OCI-LY3 (cell line): ENCODE measurements at regions not wholly inside any gene's neighbourhood (a gene's known extent, or its start where the extent isn't known, plus 50 kb on each side); places are given as distances from the start of the nearest gene placed in this dataset.

Experiments used
- H2AFZ ChIP-seq: fragments of 200-600, 300-600 bp; shearing (Covaris generic); 2 replicates; pipeline ENCODE4 v1.6.0; 2014; ENCODE audit warnings: antibody characterized with exemption, low read depth, low read length
- H3K27ac ChIP-seq: fragments of 200-600, 300-600 bp; sonication (generic); 2 replicates; pipeline ENCODE4 v1.5.1; 2014; ENCODE audit warnings: mild to moderate bottlenecking, low read length, moderate library complexity, mixed read lengths
- H3K27me3 ChIP-seq: fragments of 200-600, 300-600 bp; sonication (generic); 2 replicates; pipeline ENCODE4 v1.6.1; 2014; ENCODE audit warnings: low read depth, low read length, mixed read lengths
- H3K36me3 ChIP-seq: fragments of 200-600, 300-600 bp; sonication (generic); replicated peaks from 2 replicates; pipeline ENCODE3; 2014; ENCODE audit warnings: low read depth, low read length, mixed read lengths
- H3K4me1 ChIP-seq: fragments of 300-600, 200-600 bp; sonication (generic); 2 replicates; pipeline ENCODE4 v1.6.1; 2014; ENCODE audit warnings: low read length, mixed read lengths
- H3K4me2 ChIP-seq: fragments of 200-600, 300-600 bp; sonication (generic); 2 replicates; pipeline ENCODE4 v1.6.1; 2014; ENCODE audit warnings: low read length, mixed read lengths
- H3K4me3 ChIP-seq: fragments of 300-600, 200-600 bp; sonication (generic); 2 replicates; pipeline ENCODE4 v1.5.1; 2014; ENCODE audit warnings: antibody characterized with exemption, mild to moderate bottlenecking, low read length, moderate library complexity
- H3K79me2 ChIP-seq: fragments of 300-600, 200-600 bp; shearing (Covaris generic); 2 replicates; pipeline ENCODE4 v1.6.1; 2014; ENCODE audit warnings: mild to moderate bottlenecking, low read length, mixed read lengths
- H3K9ac ChIP-seq: fragments of 300-600, 200-600 bp; shearing (Covaris generic); 2 replicates; pipeline ENCODE4 v1.6.0; 2014; ENCODE audit warnings: mild to moderate bottlenecking, low read length, moderate library complexity
- H3K9me3 ChIP-seq: fragments of 200-600, 300-600 bp; shearing (Covaris generic); 2 replicates; pipeline ENCODE4 v1.6.1; 2014; ENCODE audit warnings: low read length, mixed read lengths; ENCODE audit not compliant: insufficient read depth
- H4K20me1 ChIP-seq: fragments of 200-600, 300-600 bp; sonication (generic); 2 replicates; pipeline ENCODE4 v1.6.1; 2016; ENCODE audit warnings: low read length, mixed read lengths; ENCODE audit not compliant: insufficient read depth
- CTCF ChIP-seq: fragments of 200-600, 300-600 bp; sonication (generic); IDR thresholded peaks from 2 replicates; pipeline ENCODE4 v1.5.1; 2014; ENCODE audit warnings: antibody characterized with exemption, low read length, low read depth
- EZH2phosphoT487 ChIP-seq: fragments of 200-600 bp; shearing (Covaris generic); IDR thresholded peaks from 2 replicates; pipeline ENCODE4 v1.6.1; 2018; ENCODE audit warnings: antibody characterized with exemption, mixed run types, low read depth

DNA sequence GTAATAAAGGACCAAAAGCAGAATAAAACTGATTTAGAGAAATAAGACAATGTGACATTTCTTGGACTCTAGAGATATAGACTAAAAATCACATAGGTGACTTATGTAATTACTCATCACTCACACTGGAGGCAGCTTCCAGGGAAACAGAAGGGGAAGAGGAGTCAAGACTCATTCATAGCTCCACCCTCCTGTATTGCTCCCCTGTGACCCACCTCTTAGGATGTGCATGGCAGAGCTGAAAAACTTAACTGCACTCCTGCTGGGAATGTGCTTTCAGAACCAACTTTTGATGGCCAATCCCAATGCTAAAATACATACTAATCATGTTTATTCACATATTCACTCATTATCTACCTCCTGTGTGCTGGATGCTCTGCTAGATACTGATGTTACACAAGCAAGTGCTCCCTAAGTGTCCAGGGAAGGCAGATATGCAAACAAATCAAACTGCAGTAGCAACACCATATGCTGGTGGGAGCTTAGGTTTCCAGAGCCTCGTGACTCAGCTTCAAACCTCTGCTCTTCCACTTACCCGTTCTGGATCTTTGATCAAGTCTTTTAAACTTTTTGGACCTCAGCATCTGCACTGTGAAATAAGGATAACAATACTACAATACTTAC is 316.1 kb downstream of the GALC start:
- no peaks in the 10 kb centered on the region for H3K36me3 ChIP-seq
- H3K27ac ChIP-seq = no peak overlapping the region
- no peaks in the 10 kb centered on the region for H3K4me1 ChIP-seq
- H3K79me2 ChIP-seq = no peaks in the 10 kb centered on the region
- H3K4me2 ChIP-seq = no peak overlapping the region
- no peak overlapping the region for H2AFZ ChIP-seq
- H3K9me3 ChIP-seq = no peaks in the 10 kb centered on the region
- no peaks in the 10 kb centered on the region for H4K20me1 ChIP-seq
- H3K9ac ChIP-seq = no peak overlapping the region
- H3K27me3 ChIP-seq = no peaks in the 10 kb centered on the region
- no peak for TF ChIP-seq CTCF
- no peak for TF ChIP-seq EZH2phosphoT487
- H3K4me3 ChIP-seq = no peak overlapping the region

GRCh38 chr14:87667659-87668058 is 325.3 kb downstream of the GALC start:
- Histone ChIP-seq H3K27ac (no peak overlapping the region), H4K20me1 (no peaks in the 10 kb centered on the region), H3K4me1 (no peaks in the 10 kb centered on the region), H3K4me2 (no peak overlapping the region), H3K9me3 (no peaks in the 10 kb centered on the region), H3K79me2 (no peaks in the 10 kb centered on the region), H3K9ac (no peak overlapping the region), H3K36me3 (no peaks in the 10 kb centered on the region), H3K4me3 (no peak overlapping the region), H3K27me3 (no peaks in the 10 kb centered on the region), H2AFZ (no peak overlapping the region)
- no peak for TF ChIP-seq CTCF
- no peak for TF ChIP-seq EZH2phosphoT487

DNA sequence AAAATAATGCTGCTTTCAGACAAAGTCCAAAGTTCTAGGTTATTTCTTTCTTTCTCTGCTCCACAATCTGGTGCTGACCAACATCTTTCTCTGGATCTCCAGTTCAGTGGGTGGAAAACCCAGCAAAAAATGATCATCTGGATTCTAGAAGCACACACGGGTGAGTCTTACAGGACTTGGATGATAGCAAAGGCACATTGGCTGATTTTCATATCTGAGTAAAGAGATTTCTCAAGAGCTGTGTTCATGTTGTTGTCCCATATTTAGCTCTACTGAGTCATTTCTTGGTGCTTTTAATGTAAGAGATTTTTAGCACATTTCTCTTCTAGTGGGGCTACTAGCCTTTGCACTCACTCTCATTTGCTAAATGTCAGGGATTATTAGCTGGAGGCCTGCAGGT is 336.7 kb downstream of the GALC start:
- no peaks in the 10 kb centered on the region for H3K9me3 ChIP-seq
- H3K27ac ChIP-seq = no peak overlapping the region
- H3K79me2 ChIP-seq = no peaks in the 10 kb centered on the region
- no peak overlapping the region for H3K9ac ChIP-seq
- no peaks in the 10 kb centered on the region for H3K27me3 ChIP-seq
- H3K4me2 ChIP-seq = no peak overlapping the region
- H3K36me3 ChIP-seq = no peaks in the 10 kb centered on the region
- H3K4me1 ChIP-seq = no peaks in the 10 kb centered on the region
- TF ChIP-seq CTCF = no peak
- no peak for TF ChIP-seq EZH2phosphoT487
- H2AFZ ChIP-seq = no peak overlapping the region
- no peak overlapping the region for H3K4me3 ChIP-seq
- H4K20me1 ChIP-seq = no peaks in the 10 kb centered on the region

DNA sequence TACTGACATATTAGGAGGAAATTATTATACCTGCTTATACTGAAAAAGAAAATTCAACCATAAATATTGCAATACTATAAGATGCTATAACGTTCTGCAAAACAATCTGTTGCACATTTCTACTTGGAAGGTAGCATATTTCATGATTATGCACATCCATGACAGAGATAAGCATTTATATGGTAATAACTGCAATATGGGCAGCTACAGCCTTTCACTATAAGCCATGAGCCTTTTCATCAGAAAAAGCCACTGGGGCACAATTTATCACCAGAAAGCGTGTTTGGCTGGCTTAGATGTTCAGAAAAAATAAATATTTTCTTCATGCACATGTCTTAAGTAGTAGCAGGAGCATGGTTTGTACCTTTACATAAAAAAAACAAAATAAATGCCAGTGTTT is 340.7 kb downstream of the GALC start:
- Histone ChIP-seq H3K27ac (no peak overlapping the region), H3K27me3 (no peaks in the 10 kb centered on the region), H3K9me3 (peaks cover 6% of the 10 kb centered on the region), H3K79me2 (no peaks in the 10 kb centered on the region), H3K4me3 (no peak overlapping the region), H4K20me1 (no peaks in the 10 kb centered on the region), H2AFZ (no peak overlapping the region), H3K4me2 (no peak overlapping the region), H3K9ac (no peak overlapping the region), H3K4me1 (no peaks in the 10 kb centered on the region), H3K36me3 (no peaks in the 10 kb centered on the region)
- TF ChIP-seq EZH2phosphoT487 = no peak
- TF ChIP-seq CTCF = no peak
